HG02610 (cell line): ENCODE measurements at regions not wholly inside any gene's neighbourhood (a gene's known extent, or its start where the extent isn't known, plus 50 kb on each side); places are given as distances from the start of the nearest gene placed in this dataset.
"Not testable (repeated sequence)": the region's sequence is repeated elsewhere in the genome, so short reads cannot be mapped to it uniquely, and the experiment has no call there.

Experiments
- ATAC-seq: cut with Tn5 transposase; IDR thresholded peaks from one replicate; pipeline ENCODE4 v1.9.1; 2021; ENCODE audit warnings: mild to moderate bottlenecking, moderate library complexity; ENCODE audit not compliant: unreplicated experiment

DNA sequence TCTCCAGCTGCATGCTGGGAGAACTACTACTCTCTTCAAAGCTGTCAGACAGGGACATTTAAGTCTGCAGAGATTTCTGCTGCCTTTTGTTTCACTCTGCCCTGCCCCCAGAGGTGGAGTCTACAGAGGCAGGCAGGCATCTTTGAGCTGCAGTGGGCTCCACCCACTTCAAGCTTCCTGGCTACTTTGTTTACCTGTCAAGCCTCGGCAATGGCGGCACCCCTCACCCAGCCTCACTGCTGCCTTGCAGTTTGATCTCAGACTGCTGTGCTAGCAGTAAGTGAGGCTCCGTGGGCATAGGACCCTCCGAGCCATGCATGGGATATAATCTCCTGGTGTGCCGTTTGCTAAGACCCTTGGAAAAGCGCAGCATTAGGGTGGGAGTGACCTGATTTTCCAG lies 61.7 kb downstream of the DMRTA1 start:
- ATAC-seq, result not testable (repeated sequence)

DNA sequence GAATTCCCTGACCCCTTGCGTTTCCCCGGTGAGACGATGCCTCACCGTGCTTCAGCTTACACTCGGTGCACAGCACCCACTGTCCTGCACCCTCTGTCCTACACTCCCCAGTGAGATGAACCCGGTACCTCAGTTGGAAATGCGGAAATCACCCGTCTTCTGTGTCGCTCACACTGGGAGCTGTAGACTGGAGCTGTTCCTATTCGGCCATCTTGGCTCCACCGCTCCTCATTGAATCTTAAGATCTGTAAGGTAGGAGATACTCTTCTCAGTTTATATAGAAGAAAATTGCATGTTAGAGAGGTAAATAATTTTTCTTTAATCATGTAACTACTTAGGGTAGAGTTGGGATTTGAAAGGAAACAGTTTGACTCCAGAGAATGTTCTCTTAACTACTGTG lies 62.2 kb downstream of the DMRTA1 start:
- ATAC-seq, result no peak

DNA sequence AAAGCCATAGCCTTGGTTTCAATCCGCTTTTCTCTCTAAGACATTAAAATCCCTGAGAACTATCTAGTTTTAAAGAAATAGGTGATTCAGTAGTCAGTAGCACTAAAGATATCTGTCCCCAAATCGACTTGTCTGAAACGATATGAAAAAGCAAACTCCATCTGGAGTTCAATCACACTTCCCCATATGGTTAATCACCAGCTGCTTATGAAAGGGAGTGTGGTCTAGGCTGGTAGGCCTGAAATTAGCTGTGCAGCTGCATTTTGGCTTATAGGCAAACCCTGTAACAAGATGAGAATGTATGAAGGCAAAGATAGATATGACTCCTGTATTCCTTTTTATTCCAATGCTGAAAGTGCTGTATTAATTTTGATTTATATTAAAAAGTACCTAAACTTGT lies 65.9 kb downstream of the DMRTA1 start:
- ATAC-seq, result no peak

DNA sequence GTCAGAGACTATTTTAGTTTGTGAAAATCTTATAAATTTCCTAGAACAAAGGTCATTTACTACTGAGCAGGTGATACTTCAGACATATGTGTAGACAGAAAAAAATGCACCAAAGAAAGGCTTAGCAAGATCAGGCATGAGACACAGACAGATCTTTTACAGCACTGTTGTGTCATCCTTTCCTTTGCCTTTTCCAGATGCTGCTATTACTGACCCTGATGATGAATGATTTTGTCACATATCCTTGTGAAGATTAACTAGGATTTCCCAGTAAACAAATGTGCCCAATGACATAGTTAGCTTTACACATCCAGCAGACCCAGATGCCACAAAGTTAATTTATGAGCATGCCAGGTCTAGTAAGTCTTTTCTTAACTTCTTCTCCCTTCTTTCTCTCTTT lies 68.2 kb downstream of the DMRTA1 start:
- ATAC-seq, result no peak

DNA sequence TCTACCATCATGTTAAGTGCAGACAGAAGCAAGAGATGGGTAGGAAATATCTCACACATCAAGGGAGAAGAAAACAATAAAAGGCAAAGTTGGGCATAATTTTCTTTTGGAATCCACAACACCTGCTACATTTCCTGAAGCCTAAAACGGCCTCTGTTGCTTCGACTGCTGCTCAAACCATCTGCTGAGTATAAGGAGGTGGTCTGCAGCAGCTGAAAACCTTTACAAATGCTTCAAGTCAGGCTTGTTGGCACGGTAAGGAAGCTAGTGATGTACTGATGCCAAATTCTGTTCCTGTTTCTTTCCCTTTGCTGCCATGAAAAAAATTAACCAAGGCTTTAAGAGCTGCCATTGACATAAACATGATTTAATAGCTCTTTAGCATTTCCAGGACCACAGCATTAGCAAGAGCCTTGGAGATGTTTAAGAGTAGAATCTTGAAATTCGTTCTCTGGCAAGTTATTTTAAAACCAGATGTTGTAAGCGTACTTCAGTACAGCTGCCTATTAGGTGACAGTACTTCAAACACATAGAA lies 75.6 kb downstream of the DMRTA1 start:
- no peak for ATAC-seq

DNA sequence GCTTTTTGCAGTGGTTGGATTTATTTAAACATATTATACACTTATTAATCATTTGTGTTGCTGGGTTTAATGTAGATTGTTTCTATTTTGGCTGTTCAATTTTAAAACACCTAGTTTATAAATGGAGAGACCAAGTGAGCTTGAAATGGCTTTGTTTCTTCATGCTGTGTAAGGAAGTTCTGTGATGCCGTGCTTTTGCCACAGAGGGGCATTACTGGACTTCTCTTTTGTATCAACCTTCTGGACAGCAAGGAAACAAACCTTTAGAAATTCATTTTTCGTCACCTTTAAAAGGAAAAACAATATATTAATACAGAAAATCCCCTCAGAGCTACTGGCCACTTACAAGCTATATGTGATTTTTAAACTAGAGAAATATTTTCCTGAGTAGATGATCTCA lies 81.9 kb downstream of the DMRTA1 start:
- no peak for ATAC-seq

DNA sequence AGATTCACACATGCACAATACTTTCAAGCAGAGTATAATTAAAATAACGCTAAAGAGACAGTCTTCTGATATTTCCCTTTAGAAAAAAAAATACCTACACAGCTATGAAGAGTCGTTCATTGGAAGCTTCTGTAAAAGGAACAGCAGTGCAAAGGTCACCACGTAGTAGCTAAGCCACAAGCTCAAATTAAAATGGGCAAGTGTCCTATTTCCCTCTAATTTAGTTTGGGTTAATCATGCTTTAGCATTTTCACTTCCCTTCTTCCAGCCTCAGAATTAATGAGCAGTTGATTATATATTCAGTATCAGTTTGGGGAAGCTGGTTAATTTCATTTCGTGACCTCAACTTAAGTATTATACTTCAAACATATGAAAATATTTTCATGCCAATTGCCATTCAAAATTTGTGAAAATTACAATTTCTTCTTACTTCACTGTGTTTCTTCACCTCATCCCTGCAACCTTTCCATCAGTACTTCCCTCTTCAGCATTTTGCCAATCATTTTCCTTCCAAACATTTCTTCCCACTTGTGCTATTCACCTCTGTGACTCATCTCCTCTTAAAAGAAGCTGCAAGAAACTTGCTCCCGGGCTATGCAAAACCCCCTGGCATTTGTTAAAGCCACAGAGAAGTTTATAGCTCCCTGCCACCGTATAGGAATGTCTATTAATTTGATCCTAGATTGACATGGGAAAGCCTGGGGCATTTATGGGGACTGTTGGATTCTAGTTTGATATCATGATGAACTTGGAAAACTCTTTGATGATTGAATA lies 83.0 kb downstream of the DMRTA1 start:
- ATAC-seq, result no peak

DNA sequence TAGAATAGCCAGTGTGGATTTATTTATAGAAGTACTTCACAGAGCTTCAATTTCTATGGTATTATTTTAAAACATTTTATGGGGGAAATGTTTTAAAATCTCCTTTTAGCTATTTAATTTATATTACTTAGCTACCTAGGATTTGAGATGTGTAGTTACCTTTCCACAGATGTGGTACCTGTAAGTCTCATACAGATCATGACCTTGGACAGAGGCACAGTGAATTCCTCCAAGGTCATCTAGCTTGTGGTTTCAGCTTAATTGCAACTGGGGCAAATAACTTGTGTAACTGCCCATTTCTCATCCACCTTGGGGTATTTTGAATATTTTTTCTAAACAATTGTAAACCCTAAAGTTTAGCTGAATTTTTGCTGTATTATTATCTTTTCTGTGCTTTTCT lies 89.2 kb downstream of the DMRTA1 start:
- no peak for ATAC-seq

DNA sequence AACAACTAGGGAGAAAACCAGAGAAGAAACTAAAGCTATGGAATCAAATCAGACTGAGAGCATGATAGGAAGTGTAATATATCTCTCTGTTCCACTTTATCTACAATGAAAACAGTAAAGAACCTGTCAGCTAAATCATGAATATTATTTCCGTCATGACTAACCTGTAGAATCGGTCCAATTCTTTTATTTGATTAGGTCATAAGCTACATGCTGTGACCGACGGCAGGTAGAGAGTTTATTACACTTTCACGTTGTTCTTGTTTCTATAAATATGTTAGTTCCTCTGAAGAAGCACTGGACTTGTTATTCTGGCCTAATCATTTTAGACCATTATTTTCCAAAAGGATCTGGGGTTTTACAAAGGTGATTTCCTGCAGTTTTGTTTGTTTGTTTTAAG lies 91.1 kb downstream of the DMRTA1 start:
- no peak for ATAC-seq

DNA sequence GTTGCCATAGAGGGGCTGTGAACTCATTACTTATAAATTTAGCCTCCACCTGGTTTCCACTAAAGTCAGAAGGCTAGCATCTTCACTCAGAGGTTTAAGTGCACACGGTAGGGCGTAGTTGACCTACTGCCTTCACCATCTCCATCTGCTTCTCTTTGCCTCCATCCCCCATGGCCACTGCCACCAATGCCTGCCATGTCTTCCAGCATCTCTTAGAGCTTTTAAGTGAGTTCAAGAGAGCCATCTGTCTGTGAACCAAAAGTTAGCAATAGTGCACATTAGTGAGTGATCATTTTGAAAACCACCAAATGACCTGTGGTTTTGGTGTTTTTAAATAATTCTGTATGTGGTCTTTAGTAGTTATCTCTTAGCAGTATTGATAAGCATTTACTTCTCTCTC lies 102.0 kb downstream of the DMRTA1 start:
- ATAC-seq, result no peak

DNA sequence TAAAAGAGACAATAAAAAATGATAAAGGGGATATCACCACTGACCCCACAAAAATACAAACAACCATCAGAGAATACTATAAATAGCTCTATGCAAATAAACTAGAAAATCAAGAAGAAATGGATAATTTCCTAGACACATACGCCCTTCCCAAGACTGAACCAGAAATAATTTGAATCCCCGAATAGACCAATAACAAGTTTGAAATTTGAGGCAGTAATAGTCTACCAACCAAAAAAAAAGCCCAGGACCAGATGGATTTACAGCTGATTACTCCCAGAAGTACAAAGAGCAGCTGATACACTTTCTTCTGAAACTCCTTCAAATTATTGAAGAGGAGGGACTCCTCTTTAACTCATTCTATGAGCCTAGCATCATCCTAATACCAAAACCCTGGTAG lies 128.1 kb downstream of the DMRTA1 start:
- no peak for ATAC-seq

DNA sequence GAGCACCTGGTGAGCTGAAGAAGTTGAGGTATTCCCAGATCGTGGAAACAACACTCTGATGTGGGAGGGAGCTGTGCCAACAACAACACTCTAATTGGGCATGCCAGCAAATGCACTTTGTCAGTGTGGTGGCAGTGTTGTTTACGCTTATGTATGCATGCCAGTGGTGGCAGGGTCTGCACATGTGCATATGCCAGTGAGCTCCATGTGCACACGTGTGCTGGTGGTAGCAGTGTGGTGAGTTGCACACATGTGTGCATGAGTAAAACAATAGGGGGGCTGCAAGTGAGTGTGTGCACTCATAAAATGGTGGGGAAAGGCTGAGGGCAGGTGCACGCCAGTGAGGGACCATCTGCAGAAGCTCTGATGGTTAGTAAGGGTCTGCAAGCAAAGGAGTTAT lies 134.2 kb downstream of the DMRTA1 start:
- ATAC-seq, result no peak

DNA sequence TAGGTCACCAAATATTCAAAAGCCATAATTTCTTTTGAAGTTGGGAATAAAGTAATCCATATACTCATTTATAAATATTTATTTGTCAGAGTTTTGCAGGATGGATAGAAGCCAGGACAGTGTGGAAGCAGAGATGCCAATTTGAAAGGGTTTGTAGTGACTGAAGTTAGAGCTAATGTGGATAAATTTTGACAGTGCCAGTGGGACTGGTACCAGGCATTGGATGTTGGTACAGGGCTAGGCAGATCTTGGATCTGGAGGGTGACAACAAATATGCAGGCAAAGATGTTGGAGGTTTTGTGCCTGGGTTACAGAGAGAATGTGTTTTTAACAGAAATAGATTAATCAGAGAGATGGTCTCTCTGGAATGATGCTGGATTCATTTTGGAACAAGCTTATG lies 135.6 kb downstream of the DMRTA1 start:
- ATAC-seq, result no peak

DNA sequence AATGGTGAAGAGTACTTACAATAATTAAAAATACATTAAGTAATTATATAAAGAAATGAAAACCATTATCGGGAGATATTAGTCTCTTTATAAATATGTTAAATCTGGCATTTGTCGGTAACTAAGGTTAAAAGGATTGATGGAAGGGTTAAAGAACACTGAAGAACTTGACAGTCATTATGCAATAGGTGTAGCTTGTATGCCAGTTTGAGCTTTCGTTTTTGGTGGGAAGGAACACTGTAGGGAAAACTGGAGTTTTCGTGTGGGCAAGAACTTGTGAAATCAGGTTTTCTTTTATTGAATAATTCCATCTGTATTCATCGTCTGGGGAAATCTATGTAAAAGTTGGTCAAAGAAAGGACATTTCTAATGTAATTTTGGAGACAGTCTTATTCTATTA lies 142.3 kb downstream of the DMRTA1 start:
- no peak for ATAC-seq

DNA sequence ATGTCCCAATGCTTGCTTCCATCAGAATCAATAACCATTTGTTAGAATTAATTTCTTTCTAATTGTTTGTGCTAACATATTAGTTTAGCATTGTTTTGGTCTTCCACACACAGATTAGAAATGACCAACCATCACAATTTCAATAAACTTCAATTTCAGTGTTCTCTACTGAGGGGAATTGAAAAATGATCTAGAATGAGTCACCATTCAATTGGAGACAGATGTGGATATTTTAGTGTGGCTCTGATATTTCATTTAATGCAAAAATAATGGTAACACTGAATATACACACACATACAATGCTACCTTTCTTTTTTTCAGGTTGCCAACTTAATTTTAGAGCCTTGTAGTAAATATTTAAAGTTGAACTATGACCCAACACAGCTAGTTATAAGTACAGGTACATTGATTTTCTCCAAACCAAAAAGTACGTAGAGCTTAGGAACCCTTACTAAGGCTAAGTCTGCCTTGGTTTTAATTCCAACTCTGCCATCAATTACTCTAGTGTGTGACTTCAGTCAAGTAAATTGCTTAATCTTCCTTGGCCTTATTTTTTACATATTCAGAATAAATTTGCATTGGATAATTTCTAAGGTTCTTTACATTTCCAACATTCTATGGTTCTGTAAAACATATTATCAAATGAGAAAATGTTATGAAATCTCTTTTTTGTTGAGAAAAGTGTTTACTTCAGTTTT lies 143.9 kb downstream of the DMRTA1 start:
- no peak for ATAC-seq

DNA sequence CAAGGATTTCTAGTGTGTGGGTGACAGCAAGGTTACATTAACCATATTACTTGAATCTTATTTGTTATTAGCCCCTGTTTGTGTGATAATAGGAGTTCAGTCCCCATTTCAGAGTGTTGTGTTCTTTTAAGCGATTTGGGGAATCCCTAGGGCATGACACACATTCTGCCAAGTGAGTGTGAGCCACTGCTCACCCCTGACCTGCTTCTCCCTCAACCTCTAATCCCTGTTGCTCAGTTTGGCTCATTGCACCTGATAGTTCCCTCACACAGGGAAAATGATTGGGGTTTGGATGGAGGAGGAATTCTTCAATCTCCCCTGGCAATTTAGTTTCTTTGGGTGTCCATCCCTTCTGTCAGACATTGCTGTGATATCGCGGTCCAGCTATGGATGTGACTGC lies 149.2 kb downstream of the DMRTA1 start:
- ATAC-seq, result no peak

DNA sequence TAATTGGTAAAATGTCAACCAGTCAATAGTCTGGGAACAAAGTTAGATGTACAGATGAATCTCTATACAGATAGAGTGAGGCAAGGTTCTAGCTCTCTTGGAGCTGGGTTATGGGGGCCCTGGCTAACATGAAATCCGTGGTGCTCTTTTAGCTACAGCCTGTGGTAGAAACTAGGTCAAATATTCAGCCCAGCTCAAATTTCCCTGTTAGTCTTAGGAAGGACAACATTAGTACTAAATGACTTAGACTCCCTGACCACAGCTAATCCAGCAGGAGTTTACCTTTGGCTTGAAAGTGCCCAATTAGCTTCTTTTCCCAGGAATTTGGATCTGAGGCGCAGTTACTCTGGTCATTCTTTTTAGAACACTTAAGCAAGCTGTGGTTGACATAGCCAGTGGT lies 170.5 kb downstream of the DMRTA1 start:
- ATAC-seq, result no peak

DNA sequence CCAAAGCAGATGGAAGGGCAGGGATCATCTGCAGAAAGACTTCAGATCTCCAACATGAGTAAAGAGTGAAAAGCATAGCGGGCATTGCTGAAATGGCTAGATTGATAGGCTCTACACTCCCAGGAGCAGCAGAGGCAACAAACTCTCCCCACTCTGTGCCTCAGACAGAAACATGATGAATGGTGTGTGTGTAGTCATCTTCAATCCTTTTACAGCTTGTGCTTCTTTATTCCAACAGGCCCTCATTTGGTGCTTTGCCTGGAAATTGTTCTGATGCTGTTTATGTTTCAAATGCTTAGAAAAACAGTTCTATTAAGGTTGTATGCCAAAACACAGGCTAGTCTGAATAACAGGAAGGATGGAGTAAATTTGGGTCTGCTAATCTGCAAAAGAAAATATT lies 176.2 kb downstream of the DMRTA1 start:
- ATAC-seq, result no peak

DNA sequence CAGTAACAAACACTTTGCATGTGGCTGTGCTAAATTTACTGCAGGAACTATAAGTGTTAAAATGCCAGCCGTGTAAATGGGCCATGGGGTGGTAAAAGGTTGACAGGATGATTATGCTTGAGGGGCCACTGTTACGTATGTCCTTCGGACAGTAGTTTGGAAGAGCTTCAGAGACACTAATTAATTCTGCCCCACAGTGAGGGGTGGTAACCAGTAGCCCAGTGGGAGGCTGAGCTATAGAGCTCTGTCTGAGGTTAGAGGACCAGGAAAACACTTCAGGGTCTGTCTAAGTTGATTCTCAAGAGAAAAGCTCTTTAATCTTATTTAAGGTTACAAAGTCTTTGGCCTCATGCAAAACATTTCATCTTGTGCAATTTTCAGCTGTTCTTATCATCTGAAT lies 176.6 kb downstream of the DMRTA1 start:
- ATAC-seq, result no peak

DNA sequence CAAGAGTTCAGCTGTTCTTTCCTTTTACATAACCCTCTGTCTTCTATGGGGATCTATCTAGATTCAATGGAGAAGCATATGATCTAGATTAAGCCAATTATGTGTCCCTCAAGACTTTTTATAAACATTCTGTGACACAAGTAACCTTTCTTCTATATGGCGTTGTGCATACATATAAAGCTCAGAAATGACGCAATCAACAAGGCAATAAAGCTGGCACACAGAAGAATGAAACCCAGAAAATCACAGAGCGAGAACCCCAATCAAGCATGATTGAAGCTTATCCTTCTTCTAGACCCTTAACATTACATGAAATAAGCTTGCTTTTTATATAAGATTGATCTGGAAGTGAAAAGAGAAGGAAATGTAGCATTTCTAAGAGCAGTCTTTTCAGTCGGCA lies 178.9 kb downstream of the DMRTA1 start:
- no peak for ATAC-seq

DNA sequence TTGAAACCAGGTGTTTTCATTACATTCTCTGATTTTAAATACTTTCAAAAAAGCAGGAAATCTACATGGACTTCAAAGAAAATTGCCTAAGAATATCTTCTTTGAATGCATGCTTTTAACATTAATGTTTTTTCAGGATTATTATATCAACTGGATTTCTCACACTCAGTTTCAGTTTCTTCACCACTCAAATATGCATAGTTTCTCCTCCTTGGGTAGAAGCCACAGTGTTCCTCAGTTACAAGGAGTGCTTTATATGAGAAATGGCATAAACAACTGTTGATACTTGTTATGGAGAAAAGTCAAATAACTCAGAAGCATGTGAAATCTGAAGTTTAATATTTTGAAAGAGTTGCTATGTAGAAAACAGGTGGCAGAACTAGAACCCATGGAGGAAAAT lies 196.9 kb downstream of the DMRTA1 start:
- no peak for ATAC-seq

DNA sequence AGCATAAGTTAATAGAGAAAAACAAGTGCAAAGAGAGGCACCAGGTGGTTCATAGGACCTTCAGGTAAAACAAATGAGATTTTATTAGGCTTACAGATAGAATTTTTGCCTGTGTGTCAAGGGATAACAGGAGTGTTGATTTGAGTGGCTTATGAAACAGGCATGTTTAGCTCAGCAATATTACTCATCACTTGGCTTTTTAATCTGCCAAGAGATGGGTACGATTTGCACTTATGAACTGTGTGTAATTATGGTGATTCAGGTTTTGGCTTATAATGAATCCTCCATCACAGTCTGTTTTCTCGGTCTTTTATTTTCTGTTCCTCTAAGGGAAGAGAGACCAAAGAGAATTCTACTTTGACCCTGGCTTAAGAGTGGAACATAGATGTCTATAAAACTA lies 199.3 kb downstream of the DMRTA1 start:
- no peak for ATAC-seq
